ENCODE measurements at regions not wholly inside any gene's neighbourhood (a gene's known extent, or its start where the extent isn't known, plus 50 kb on each side); places are given as distances from the start of the nearest gene placed in this dataset.

- TF ChIP-seq CTCF (IDR thresholded peaks at IDR 0.05; ENCODE audit: low read depth, low read length) (no peak), EZH2phosphoT487 (IDR thresholded peaks at IDR 0.05; ENCODE audit: low read depth) (no peak)
- Histone ChIP-seq H3K9me3 (ENCODE audit: insufficient read depth, low read length) (no peaks in the 10 kb centered on the region), H3K9ac (ENCODE audit: low read length) (no peak overlapping the region)
Measured at GRCh38 chr17:13367154-13367553, 234.6 kb downstream of the HS3ST3A1 start.

GRCh38 chr17:13365331-13365730 is 236.4 kb downstream of the HS3ST3A1 start:
- Histone ChIP-seq H3K4me1 (ENCODE audit: low read length) (no peaks in the 10 kb centered on the region), H3K4me2 (ENCODE audit: low read length) (no peak overlapping the region), H3K27me3 (ENCODE audit: low read depth, low read length) (no peaks in the 10 kb centered on the region), H3K4me3 (ENCODE audit: low read length) (no peak overlapping the region), H3K9me3 (ENCODE audit: insufficient read depth, low read length) (no peaks in the 10 kb centered on the region), H4K20me1 (ENCODE audit: insufficient read depth, low read length) (no peaks in the 10 kb centered on the region), H3K9ac (ENCODE audit: low read length) (no peak overlapping the region), H2AFZ (ENCODE audit: low read depth, low read length) (no peak overlapping the region), H3K27ac (ENCODE audit: low read length) (no peak overlapping the region), H3K79me2 (ENCODE audit: low read length) (no peaks in the 10 kb centered on the region), H3K36me3 (replicated peaks; ENCODE audit: low read depth, low read length) (no peaks in the 10 kb centered on the region)
- TF ChIP-seq EZH2phosphoT487 (IDR thresholded peaks at IDR 0.05; ENCODE audit: low read depth) (no peak), CTCF (IDR thresholded peaks at IDR 0.05; ENCODE audit: low read depth, low read length) (no peak)

More at GRCh38 chr17:13367154-13367553, 234.6 kb downstream of the HS3ST3A1 start:
- H3K4me3 ChIP-seq (ENCODE audit: low read length), result no peak overlapping the region
- no peak overlapping the region for H3K4me2 ChIP-seq (ENCODE audit: low read length)
- no peaks in the 10 kb centered on the region for H3K4me1 ChIP-seq (ENCODE audit: low read length)
- no peaks in the 10 kb centered on the region for H3K79me2 ChIP-seq (ENCODE audit: low read length)
- no peak overlapping the region for H3K27ac ChIP-seq (ENCODE audit: low read length)
- H4K20me1 ChIP-seq (ENCODE audit: insufficient read depth, low read length), result no peaks in the 10 kb centered on the region
- H2AFZ ChIP-seq (ENCODE audit: low read depth, low read length), result no peak overlapping the region
- no peaks in the 10 kb centered on the region for H3K27me3 ChIP-seq (ENCODE audit: low read depth, low read length)
- no peaks in the 10 kb centered on the region for H3K36me3 ChIP-seq (replicated peaks; ENCODE audit: low read depth, low read length)

GRCh38 chr17:13363771-13364170 is 238.0 kb downstream of the HS3ST3A1 start:
- H3K4me3 ChIP-seq (ENCODE audit: low read length), result no peak overlapping the region
- TF ChIP-seq EZH2phosphoT487 (IDR thresholded peaks at IDR 0.05; ENCODE audit: low read depth) (no peak), CTCF (IDR thresholded peaks at IDR 0.05; ENCODE audit: low read depth, low read length) (no peak)
- H2AFZ ChIP-seq (ENCODE audit: low read depth, low read length), result no peak overlapping the region
- H3K79me2 ChIP-seq (ENCODE audit: low read length), result no peaks in the 10 kb centered on the region
- no peaks in the 10 kb centered on the region for H3K27me3 ChIP-seq (ENCODE audit: low read depth, low read length)
- no peak overlapping the region for H3K27ac ChIP-seq (ENCODE audit: low read length)
- no peak overlapping the region for H3K9ac ChIP-seq (ENCODE audit: low read length)
- no peaks in the 10 kb centered on the region for H4K20me1 ChIP-seq (ENCODE audit: insufficient read depth, low read length)
- H3K4me2 ChIP-seq (ENCODE audit: low read length), result no peak overlapping the region
- H3K4me1 ChIP-seq (ENCODE audit: low read length), result no peaks in the 10 kb centered on the region
- H3K36me3 ChIP-seq (replicated peaks; ENCODE audit: low read depth, low read length), result no peaks in the 10 kb centered on the region
- no peaks in the 10 kb centered on the region for H3K9me3 ChIP-seq (ENCODE audit: insufficient read depth, low read length)

DNA sequence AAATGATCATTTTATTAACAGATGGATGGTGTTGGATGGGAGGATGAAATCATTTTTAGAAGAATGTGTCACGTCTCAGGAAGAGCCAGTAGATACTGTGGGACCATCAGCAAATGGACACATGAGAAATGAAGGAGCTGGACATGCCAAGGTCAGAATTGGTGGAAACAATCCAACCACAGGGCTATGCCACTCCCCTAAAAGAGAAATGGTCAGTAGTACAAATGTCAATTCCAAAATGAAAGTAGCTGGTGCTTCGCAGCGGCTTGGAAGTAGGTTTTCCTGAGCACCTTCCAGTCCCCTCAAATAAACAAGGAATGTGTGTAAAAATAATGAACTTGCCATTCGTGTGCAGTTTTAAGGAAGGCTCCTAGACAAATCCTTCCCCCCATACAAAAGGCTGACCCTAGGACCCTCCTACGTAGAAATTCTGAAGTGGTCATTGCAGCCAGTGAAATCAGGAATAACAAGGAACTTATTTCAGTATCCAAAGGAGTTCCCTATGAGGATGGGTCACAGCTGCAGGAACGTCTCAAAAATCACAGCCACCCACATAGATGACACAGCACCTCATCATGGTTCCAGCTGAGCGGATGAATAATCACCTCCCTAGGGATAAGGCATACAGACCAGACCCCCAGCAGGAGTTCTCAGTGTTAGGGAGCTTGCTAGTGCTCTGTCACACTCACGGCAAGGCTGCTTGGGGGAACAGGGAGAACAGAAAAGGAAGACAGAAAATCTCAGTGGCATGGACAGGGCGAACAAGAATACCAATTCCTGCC is 239.2 kb downstream of the HS3ST3A1 start:
- Histone ChIP-seq H3K9ac (ENCODE audit: low read length) (no peak overlapping the region), H3K9me3 (ENCODE audit: insufficient read depth, low read length) (no peaks in the 10 kb centered on the region), H3K79me2 (ENCODE audit: low read length) (no peaks in the 10 kb centered on the region), H2AFZ (ENCODE audit: low read depth, low read length) (no peak overlapping the region), H3K27ac (ENCODE audit: low read length) (no peak overlapping the region), H4K20me1 (ENCODE audit: insufficient read depth, low read length) (no peaks in the 10 kb centered on the region), H3K4me1 (ENCODE audit: low read length) (no peaks in the 10 kb centered on the region), H3K4me3 (ENCODE audit: low read length) (no peak overlapping the region), H3K27me3 (ENCODE audit: low read depth, low read length) (no peaks in the 10 kb centered on the region), H3K36me3 (replicated peaks; ENCODE audit: low read depth, low read length) (no peaks in the 10 kb centered on the region), H3K4me2 (ENCODE audit: low read length) (no peak overlapping the region)
- TF ChIP-seq EZH2phosphoT487 (IDR thresholded peaks at IDR 0.05; ENCODE audit: low read depth), result no peak
- no peak for TF ChIP-seq CTCF (IDR thresholded peaks at IDR 0.05; ENCODE audit: low read depth, low read length)
